K562 (cell line): ENCODE measurements at regions not wholly inside any gene's neighbourhood (a gene's known extent, or its start where the extent isn't known, plus 50 kb on each side); places are given as distances from the start of the nearest gene placed in this dataset.

Experiments used
- ATAC-seq: fragments of 200-7000 bp; cut with Tn5 transposase; 3 replicates; pipeline ENCODE4 v1.9.1; 2020; ENCODE audit warnings: moderate library complexity
- BruUV-seq: library from RNA; stranded (reverse); fragments of 400-500 nt; replicated peaks from 2 replicates; lab custom pipeline; 2021; lab: Mats Ljungman, UMichigan
- CTCF ChIA-PET: fragments of 300-600 bp; formaldehyde crosslinking; extraction: SDS; loops from one replicate; lab custom pipeline; 2021; ENCODE audit warnings: low intra/inter-chr PET ratio; lab: Yijun Ruan, JAX
- POLR2A ChIA-PET: fragments of 300-600, 350-650 bp; sonication (Branson Sonifier 250); formaldehyde crosslinking; extraction: SDS; loops from one replicate; lab custom pipeline; 2021; ENCODE audit warnings: antibody characterized with exemption, inconsistent platforms; lab: Yijun Ruan, JAX
- DNase-seq, 4 experiments: peaks; one replicate each; pipeline versions ENCODE4 v3.0.0 to v3.0.0-alpha.2; 2011 to 2018; ENCODE audit warnings: low spot score in 3 of 4, mixed read lengths in 3 of 4; ENCODE audit errors: extremely low read depth in 1 of 4
- FAIRE-seq: peaks from 2 replicates; lab custom pipeline; 2011; peaks lifted over from hg19 to GRCh38; lab: Jason Lieb, UNC
- H2AFZ ChIP-seq: 2 replicates; pipeline ENCODE4 v1.6.0; 2011; ENCODE audit warnings: low read depth, low read length, control low read depth, inconsistent platforms
- H3K27ac ChIP-seq: fragments of 200-600 bp; 3 replicates; pipeline ENCODE4 v1.8.0; 2011; ENCODE audit warnings: low read depth, mild to moderate bottlenecking, control low read depth, inconsistent platforms, low read length, moderate library complexity, mixed read lengths; ENCODE audit errors: extremely low read depth
- H3K27me3 ChIP-seq, 2 experiments: fragments of 300-600 bp in 1 of 2; 2 replicates in 1 of 2; 3 replicates in 1 of 2; pipeline versions ENCODE4 v1.6.0 to v1.8.0; 2011; ENCODE audit warnings: inconsistent platforms in 2 of 2, low read length in 2 of 2, mild to moderate bottlenecking in 1 of 2, mixed read lengths in 1 of 2, moderate library complexity in 1 of 2; ENCODE audit not compliant: control insufficient read depth in 2 of 2, insufficient read depth in 2 of 2
- H3K36me3 ChIP-seq: fragments of 300-600 bp; 3 replicates; pipeline ENCODE4 v1.8.0; 2011; ENCODE audit warnings: mild to moderate bottlenecking, low read length, inconsistent platforms; ENCODE audit not compliant: control insufficient read depth, insufficient read depth
- H3K4me1 ChIP-seq, 2 experiments: fragments of 200-600 bp in 1 of 2; replicated peaks in 1 of 2; 2 replicates in 1 of 2; 3 replicates in 1 of 2; pipeline versions ENCODE4 v1.5.1 to v1.8.0; 2011; ENCODE audit warnings: inconsistent platforms in 2 of 2, low read length in 2 of 2, mild to moderate bottlenecking in 1 of 2, mixed read lengths in 1 of 2, moderate library complexity in 1 of 2; ENCODE audit not compliant: control insufficient read depth in 2 of 2, insufficient read depth in 2 of 2
- H3K4me2 ChIP-seq: 2 replicates; pipeline ENCODE4 v1.6.1; 2011; ENCODE audit warnings: low read length, control low read depth, inconsistent platforms, mixed read lengths; ENCODE audit not compliant: insufficient read depth
- H3K4me3 ChIP-seq: fragments of 200-600 bp; sonication (generic), shearing (Covaris generic); 2 replicates; pipeline ENCODE4 v1.5.1; 2016; ENCODE audit warnings: control low read depth, inconsistent platforms
- H3K79me2 ChIP-seq: fragments of 200-600 bp; 3 replicates; pipeline ENCODE4 v1.8.0; 2011; ENCODE audit warnings: low read length, inconsistent platforms; ENCODE audit not compliant: control insufficient read depth, insufficient read depth
- H3K9ac ChIP-seq, 2 experiments: 2 replicates each; pipeline versions ENCODE4 v1.6.0 to v1.6.1; 2011; ENCODE audit warnings: low read depth in 2 of 2, low read length in 2 of 2, control low read depth in 1 of 2, inconsistent platforms in 1 of 2, mild to moderate bottlenecking in 1 of 2, mixed read lengths in 1 of 2; ENCODE audit not compliant: insufficient read depth in 1 of 2
- H3K9me1 ChIP-seq: one replicate; pipeline ENCODE4 v1.6.0; 2011; ENCODE audit warnings: inconsistent platforms, mild to moderate bottlenecking, low read length, moderate library complexity; ENCODE audit not compliant: control insufficient read depth, insufficient read depth
- H3K9me3 ChIP-seq: replicated peaks from 2 replicates; pipeline ENCODE4 v1.5.1; 2011; ENCODE audit warnings: low read depth, low read length, inconsistent platforms; ENCODE audit not compliant: control insufficient read depth, insufficient read depth
- H4K20me1 ChIP-seq: replicated peaks from 2 replicates; pipeline ENCODE4 v1.6.1; 2011; ENCODE audit warnings: low read length, inconsistent platforms, mixed read lengths; ENCODE audit not compliant: control insufficient read depth, insufficient read depth
- ATF1 ChIP-seq, 2 experiments: fragments of 450-650 bp in 1 of 2; IDR thresholded peaks; 2 replicates each; pipeline ENCODE4 v1.6.1; 2016; ENCODE audit warnings: missing compliant biosample characterization in 1 of 2, missing genetic modification characterization in 1 of 2
- BRD4 ChIP-seq: fragments of 200-600 bp; sonication (generic); IDR thresholded peaks from 2 replicates; pipeline ENCODE4 v1.6.1; 2017; ENCODE audit warnings: inconsistent platforms
- DEAF1 ChIP-seq: fragments of 450-650 bp; formaldehyde crosslinking; IDR thresholded peaks from 2 replicates; pipeline ENCODE4 v1.4.0; 2020; ENCODE audit warnings: mild to moderate bottlenecking, moderate library complexity
- MCM7 ChIP-seq, 2 experiments: fragments of 450-650 bp; IDR thresholded peaks; 2 replicates each; pipeline ENCODE4 v1.6.1; 2016 to 2018
- POLR2G ChIP-seq: fragments of 200-400 bp; formaldehyde crosslinking; IDR thresholded peaks from 2 replicates; pipeline ENCODE4 v1.6.1; 2017; ENCODE audit warnings: low read depth, mild to moderate bottlenecking, antibody characterized with exemption, low read length, moderate library complexity
- RCOR1 ChIP-seq, 2 experiments: IDR thresholded peaks; 2 replicates each; pipeline ENCODE4 v1.6.1; 2012; ENCODE audit warnings: low read depth in 2 of 2, low read length in 2 of 2, borderline replicate concordance in 1 of 2, improper control_type of control experiment in 1 of 2
- RUNX1 ChIP-seq: sonication (generic); IDR thresholded peaks from 2 replicates; pipeline ENCODE4 v1.6.1; 2016; ENCODE audit warnings: antibody characterized with exemption, low read depth
- TCFL5 ChIP-seq: fragments of 250-450 bp; sonication (Bioruptor Pico); conservative IDR thresholded peaks from 2 replicates; pipeline ENCODE4 v1.6.1; 2021; ENCODE audit warnings: mild to moderate bottlenecking, moderate library complexity, matching md5 sums
- TGIF2 ChIP-seq: sonication (generic); formaldehyde crosslinking; IDR thresholded peaks from 2 replicates; pipeline ENCODE4 v1.8.1; 2022; ENCODE audit warnings: mild to moderate bottlenecking, missing genetic modification reagents, moderate library complexity
- YY1 ChIP-seq, 3 experiments: IDR thresholded peaks; 2 replicates each; pipeline ENCODE4 v1.6.1; 2011; ENCODE audit warnings: low read length in 2 of 3, mild to moderate bottlenecking in 2 of 3, moderate library complexity in 2 of 3, borderline replicate concordance in 1 of 3, control low read depth in 1 of 3, low read depth in 1 of 3; ENCODE audit not compliant: insufficient read depth in 3 of 3, insufficient replicate concordance in 2 of 3, control insufficient read depth in 1 of 3, insufficient read length in 1 of 3; ENCODE audit errors: extremely low read depth in 1 of 3
- ZHX1 ChIP-seq: fragments of 150-350 bp; conservative IDR thresholded peaks from 2 replicates; pipeline ENCODE4 v1.6.1; 2014; ENCODE audit warnings: low read length
- WGBS: fragments of 100-300 bp; shearing (Covaris generic); methylation state at CpG from one replicate; pipeline ENCODE4 v1.1.6; 2016; ENCODE audit warnings: low coverage, mixed read lengths; ENCODE audit not compliant: insufficient coverage; ENCODE audit errors: missing lambda C conversion rate; 5-methylcytosine and 5-hydroxymethylcytosine counted together
- in situ Hi-C: fragments of 300-500 bp; cut with MboI; formaldehyde crosslinking; loops from 4 replicates; pipeline ENCODE4 v1.15.0; 2018; ENCODE audit warnings: inconsistent platforms, mixed read lengths
- intact Hi-C: fragments of 100-400 bp; cut with micrococcal nuclease; formaldehyde crosslinking; loops from 2 replicates; pipeline ENCODE4 v1.14.2; 2022
- TF ChIP-seq, protein P1 (sequence below): fragments of 450-650 bp; IDR thresholded peaks from 2 replicates; pipeline ENCODE4 v1.6.1; 2017; ENCODE audit warnings: mild to moderate bottlenecking, moderate library complexity

GRCh38 chr22:27594474-27595134 is 207.0 kb downstream of the MN1 start (continued):
- TF ChIP-seq RCOR1 (IDR thresholded peaks at IDR 0.05; ENCODE audit: borderline replicate concordance in 1 of 2, low read depth in 2 of 2, low read length in 2 of 2), result peak; percentile 28 to 89; a peak in 3 of 4 replicates
- no peak for TF ChIP-seq BRD4
- no peak for TF ChIP-seq POLR2G
- TF ChIP-seq ATF1 (CRISPR knock-in tag; IDR thresholded peaks at IDR 0.05), result no peak
- TF ChIP-seq ATF1 (tag; IDR thresholded peaks at IDR 0.05), result peak; percentile 43
- TF ChIP-seq TCFL5 (CRISPR knock-in tag), result no peak
- TF ChIP-seq DEAF1 (CRISPR knock-in tag), result no peak
- no peak for TF ChIP-seq MCM7 (IDR thresholded peaks at IDR 0.05)
- no peak for TF ChIP-seq TGIF2 (CRISPR knock-in tag)
- TF ChIP-seq, all 486 proteins: peak for 64

GRCh38 chr22:27596133-27596870 is 205.3 kb downstream of the MN1 start:
- no peak overlapping the region for H3K27ac ChIP-seq
- no peak overlapping the region for H2AFZ ChIP-seq
- FAIRE-seq (no peak), DNase-seq (no peak), ATAC-seq (no peak)
- no peaks in the 10 kb centered on the region for H3K36me3 ChIP-seq
- H3K4me2 ChIP-seq, result no peak overlapping the region
- POLR2A ChIA-PET, result no interaction called here
- no peak overlapping the region for H3K4me3 ChIP-seq
- no TSS peak for BruUV-seq
- H3K4me1 ChIP-seq, result peaks cover 0 to 5% of the 10 kb centered on the region in 2 experiments; a peak in 3 of 5 replicates
- intact Hi-C loops (no loop called here), in situ Hi-C loops (no loop called here)
- CTCF ChIA-PET, result no interaction called here
- TF ChIP-seq YY1 (IDR thresholded peaks at IDR 0.05; ENCODE audit: borderline replicate concordance in 1 of 3, control insufficient read depth in 1 of 3, extremely low read depth in 1 of 3, insufficient read depth in 3 of 3, insufficient read length in 1 of 3, insufficient replicate concordance in 2 of 3, low read depth in 1 of 3, low read length in 2 of 3), result no peak
- no peak for TF ChIP-seq ZHX1
- TF ChIP-seq RUNX1, result no peak
- TF ChIP-seq, protein P1, sequence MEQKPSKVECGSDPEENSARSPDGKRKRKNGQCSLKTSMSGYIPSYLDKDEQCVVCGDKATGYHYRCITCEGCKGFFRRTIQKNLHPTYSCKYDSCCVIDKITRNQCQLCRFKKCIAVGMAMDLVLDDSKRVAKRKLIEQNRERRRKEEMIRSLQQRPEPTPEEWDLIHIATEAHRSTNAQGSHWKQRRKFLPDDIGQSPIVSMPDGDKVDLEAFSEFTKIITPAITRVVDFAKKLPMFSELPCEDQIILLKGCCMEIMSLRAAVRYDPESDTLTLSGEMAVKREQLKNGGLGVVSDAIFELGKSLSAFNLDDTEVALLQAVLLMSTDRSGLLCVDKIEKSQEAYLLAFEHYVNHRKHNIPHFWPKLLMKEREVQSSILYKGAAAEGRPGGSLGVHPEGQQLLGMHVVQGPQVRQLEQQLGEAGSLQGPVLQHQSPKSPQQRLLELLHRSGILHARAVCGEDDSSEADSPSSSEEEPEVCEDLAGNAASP, result no peak
- no peak overlapping the region for H3K9ac ChIP-seq
- H3K9me1 ChIP-seq, result no peaks in the 10 kb centered on the region
- H3K27me3 ChIP-seq, result peaks cover 0 to 13% of the 10 kb centered on the region in 2 experiments; a peak in 2 of 5 replicates
- no peaks in the 10 kb centered on the region for H3K79me2 ChIP-seq
- no peaks in the 10 kb centered on the region for H3K9me3 ChIP-seq
- 37% methylated on average over 5 of the region's 8 CpGs for WGBS
- H4K20me1 ChIP-seq, result peaks cover 6% of the 10 kb centered on the region; the same call in 1 of the 2 replicates
